GM12878 (cell line): ENCODE measurements at regions not wholly inside any gene's neighbourhood (a gene's known extent, or its start where the extent isn't known, plus 50 kb on each side); places are given as distances from the start of the nearest gene placed in this dataset.

Experiments used
- ATAC-seq: fragments of 200-7000 bp; cut with Tn5 transposase; 3 replicates; pipeline ENCODE4 v1.9.1; 2020; ENCODE audit warnings: mild to moderate bottlenecking, moderate library complexity
- BruUV-seq: library from RNA; stranded (reverse); fragments of 400-500 nt; replicated peaks from 2 replicates; lab custom pipeline; 2021; lab: Mats Ljungman, UMichigan
- CTCF ChIA-PET: fragments of 300-600 bp; sonication (Branson Sonifier 250); formaldehyde crosslinking; extraction: SDS; loops from one replicate; lab custom pipeline; 2021; ENCODE audit warnings: inconsistent platforms; lab: Yijun Ruan, JAX
- POLR2A ChIA-PET: fragments of 350-600 bp; formaldehyde crosslinking; extraction: SDS; loops from one replicate; lab custom pipeline; 2021; ENCODE audit warnings: inconsistent platforms; lab: Charles Lee
- RAD21 ChIA-PET: fragments of 300-600 bp; sonication (Branson Sonifier 250); formaldehyde crosslinking; loops from one replicate; lab custom pipeline; 2023; ENCODE audit warnings: antibody characterized with exemption; ENCODE audit not compliant: unreplicated experiment; lab: Charles Lee
- SMC1A ChIA-PET: fragments of 300-600 bp; sonication (Branson Sonifier 250); formaldehyde crosslinking; loops from one replicate; lab custom pipeline; 2023; ENCODE audit not compliant: unreplicated experiment, uncharacterized antibody; lab: Charles Lee
- DNase-seq: peaks from one replicate; pipeline ENCODE4 v3.0.0-alpha.2; 2011; ENCODE audit warnings: low read depth, low spot score
- FAIRE-seq: peaks from 3 replicates; lab custom pipeline; 2011; peaks lifted over from hg19 to GRCh38; lab: Jason Lieb, UNC
- H2AFZ ChIP-seq: 2 replicates; pipeline ENCODE4 v1.6.0; 2011; ENCODE audit warnings: low read depth, low read length, control low read depth; ENCODE audit not compliant: control insufficient read depth
- H3K27ac ChIP-seq: 2 replicates; pipeline ENCODE4 v1.5.1; 2011; ENCODE audit warnings: control low read depth; ENCODE audit not compliant: control insufficient read depth, insufficient read depth
- H3K27me3 ChIP-seq, 2 experiments: replicated peaks in 1 of 2; 2 replicates each; pipeline versions ENCODE4 v1.6.0 to v1.6.1; 2011; ENCODE audit warnings: low read length in 1 of 2; ENCODE audit not compliant: control insufficient read depth in 2 of 2, insufficient read depth in 2 of 2
- H3K36me3 ChIP-seq, 2 experiments: 2 replicates each; pipeline ENCODE4 v1.5.1; 2011; ENCODE audit warnings: low read length in 1 of 2; ENCODE audit not compliant: control insufficient read depth in 2 of 2, insufficient read depth in 2 of 2
- H3K4me1 ChIP-seq: 2 replicates; pipeline ENCODE4 v1.6.1; 2011; ENCODE audit warnings: mild to moderate bottlenecking, low read length, moderate library complexity, mixed read lengths; ENCODE audit not compliant: control insufficient read depth, insufficient read depth
- H3K4me2 ChIP-seq: 2 replicates; pipeline ENCODE4 v1.6.0; 2011; ENCODE audit warnings: control low read depth; ENCODE audit not compliant: control insufficient read depth, insufficient read depth
- H3K4me3 ChIP-seq: fragments of 200-600 bp; sonication (generic); 2 replicates; pipeline ENCODE4 v1.5.1; 2016
- H3K79me2 ChIP-seq: 2 replicates; pipeline ENCODE4 v1.6.0; 2011; ENCODE audit warnings: low read length; ENCODE audit not compliant: control insufficient read depth, insufficient read depth
- H3K9ac ChIP-seq: 2 replicates; pipeline ENCODE4 v1.8.0; 2011; ENCODE audit warnings: low read length, control low read depth, mixed read lengths; ENCODE audit not compliant: control insufficient read depth, insufficient read depth
- H3K9me3 ChIP-seq: replicated peaks from 3 replicates; pipeline ENCODE4 v1.5.1; 2011; ENCODE audit warnings: mild to moderate bottlenecking, low read length; ENCODE audit not compliant: control insufficient read depth, insufficient read depth
- H4K20me1 ChIP-seq: 2 replicates; pipeline ENCODE4 v1.6.0; 2011; ENCODE audit not compliant: control insufficient read depth, insufficient read depth
- HSF1 ChIP-seq: fragments of 150-350 bp; IDR thresholded peaks from 2 replicates; pipeline ENCODE4 v1.6.1; 2014; ENCODE audit warnings: mild to moderate bottlenecking, low read depth, low read length
- KLF5 ChIP-seq: fragments of 450-650 bp; IDR thresholded peaks from 2 replicates; pipeline ENCODE4 v1.6.1; 2014; ENCODE audit warnings: mild to moderate bottlenecking; ENCODE audit not compliant: partially characterized antibody
- NFYA ChIP-seq: IDR thresholded peaks from 2 replicates; pipeline ENCODE4 v1.6.1; 2011; ENCODE audit warnings: low read depth, mild to moderate bottlenecking, low read length, improper control_type of control experiment, borderline replicate concordance
- PRDM15 ChIP-seq: fragments of 450-650 bp; formaldehyde crosslinking; IDR thresholded peaks from 2 replicates; pipeline ENCODE4 v1.4.0; 2020; ENCODE audit warnings: mild to moderate bottlenecking, moderate library complexity
- RCOR1 ChIP-seq: conservative IDR thresholded peaks from 2 replicates; pipeline ENCODE4 v1.6.1; 2012; ENCODE audit warnings: low read depth, low read length, improper control_type of control experiment
- TCF12 ChIP-seq: IDR thresholded peaks from 2 replicates; pipeline ENCODE4 v1.6.1; 2011; ENCODE audit warnings: low read depth, mild to moderate bottlenecking, low read length
- WGBS: methylation state at CpG from one replicate; pipeline ENCODE4 v1.1.6; 2016; ENCODE audit warnings: low lambda C conversion rate; ENCODE audit not compliant: insufficient replicate concordance, insufficient coverage; ENCODE audit errors: missing lambda C conversion rate; 5-methylcytosine and 5-hydroxymethylcytosine counted together
- in situ Hi-C: fragments of 300-500 bp; cut with MboI; formaldehyde crosslinking; loops from 9 replicates; pipeline ENCODE4 v1.14.3; 2018; ENCODE audit warnings: mixed read lengths
- intact Hi-C: fragments of 100-400 bp; cut with micrococcal nuclease; formaldehyde crosslinking; loops from one replicate; pipeline ENCODE4 v1.14.2; 2022; ENCODE audit not compliant: unreplicated experiment

- Histone ChIP-seq H3K79me2 (no peaks in the 10 kb centered on the region), H3K4me2 (no peak overlapping the region), H3K4me3 (no peak overlapping the region), H3K9ac (no peak overlapping the region), H4K20me1 (no peaks in the 10 kb centered on the region), H2AFZ (no peak overlapping the region), H3K27me3 (no peaks in the 10 kb centered on the region), H3K36me3 (no peaks in the 10 kb centered on the region), H3K4me1 (no peaks in the 10 kb centered on the region), H3K9me3 (no peaks in the 10 kb centered on the region), H3K27ac (no peak overlapping the region)
- intact Hi-C loops, result no loop called here
- no TSS peak for BruUV-seq
- FAIRE-seq (no peak), ATAC-seq (no peak), DNase-seq (no peak)
- SMC1A ChIA-PET, result no interaction called here
- POLR2A ChIA-PET, result no interaction called here
- 21% methylated on average over 2 of the region's 2 CpGs for WGBS
- CTCF ChIA-PET, result no interaction called here
- in situ Hi-C loops, result no loop called here
- no peak for TF ChIP-seq NFYA
- TF ChIP-seq HSF1, result no peak
- TF ChIP-seq PRDM15 (CRISPR knock-in tag), result no peak
- no peak for TF ChIP-seq RCOR1
- no peak for TF ChIP-seq TCF12
- no peak for TF ChIP-seq KLF5
- RAD21 ChIA-PET, result no interaction called here
Measured at GRCh38 chr9:7436754-7437153, 362.8 kb downstream of the DMAC1 start.
